ENCODE measurements at regions not wholly inside any gene's neighbourhood (a gene's known extent, or its start where the extent isn't known, plus 50 kb on each side); places are given as distances from the start of the nearest gene placed in this dataset.

- TF ChIP-seq CTCF (conservative IDR thresholded peaks at IDR 0.05 in 1 of 2, IDR thresholded peaks at IDR 0.05 in 1 of 2; ENCODE audit: low read depth in 1 of 2, low read length in 2 of 2) (no peak), EZH2 (IDR thresholded peaks at IDR 0.05; ENCODE audit: low read length, missing control alignments) (no peak)
Measured at GRCh38 chr3:152942366-152942765, 107.4 kb downstream of the P2RY1 start.

Data from fibroblast of lung (primary cell).